Spleen (tissue), 11 donors: ENCODE measurements at regions not wholly inside any gene's neighbourhood (a gene's known extent, or its start where the extent isn't known, plus 50 kb on each side); places are given as distances from the start of the nearest gene placed in this dataset.

Experiments
- DNase-seq: peaks from one replicate; pipeline ENCODE4 v3.0.0-alpha.2; 2020
- H3K27ac ChIP-seq, 8 donors: fragments of 200-600 bp; sonication (generic) in 7 of 8; 1 replicate in 4 of 8; 2 replicates in 4 of 8; pipeline versions ENCODE4 v1.5.0 to v1.8.0; 2016 to 2021; ENCODE audit warnings: inconsistent platforms in 4 of 8, mild to moderate bottlenecking in 4 of 8, moderate library complexity in 1 of 8
- H3K27me3 ChIP-seq, 7 donors: fragments of 200-600 bp; sonication (generic) in 6 of 7; replicated peaks in 1 of 7; 1 replicate in 4 of 7; 2 replicates in 3 of 7; pipeline versions ENCODE4 v1.5.0 to v1.8.0; 2016 to 2021; ENCODE audit warnings: inconsistent platforms in 3 of 7, mild to moderate bottlenecking in 1 of 7
- H3K36me3 ChIP-seq, 6 donors: fragments of 200-600 bp; sonication (generic) in 5 of 6; 1 replicate in 4 of 6; 2 replicates in 2 of 6; pipeline versions ENCODE4 v1.5.0 to v1.8.0; 2016 to 2021; ENCODE audit warnings: inconsistent platforms in 2 of 6
- H3K4me1 ChIP-seq, 6 donors: fragments of 200-600 bp; sonication (generic) in 5 of 6; 1 replicate in 3 of 6; 2 replicates in 3 of 6; pipeline versions ENCODE4 v1.5.0 to v1.8.0; 2016 to 2021; ENCODE audit warnings: inconsistent platforms in 3 of 6
- H3K4me3 ChIP-seq, 8 donors: fragments of 200-600 bp; sonication (generic) in 7 of 8; 1 replicate in 4 of 8; 2 replicates in 4 of 8; pipeline versions ENCODE4 v1.5.0 to v1.8.0; 2016 to 2021; ENCODE audit warnings: inconsistent platforms in 4 of 8, mild to moderate bottlenecking in 4 of 8, moderate library complexity in 2 of 8
- H3K9me3 ChIP-seq, 8 donors: fragments of 200-600 bp; sonication (generic) in 7 of 8; 1 replicate in 4 of 8; 2 replicates in 4 of 8; pipeline versions ENCODE4 v1.5.0 to v1.8.0; 2016 to 2021; ENCODE audit warnings: inconsistent platforms in 4 of 8
- CTCF ChIP-seq, 11 experiments: fragments of 200-600 bp in 7 of 11; fragments of 450-650 bp in 4 of 11; sonication (generic) in 4 of 11; IDR thresholded peaks in 8 of 11; conservative IDR thresholded peaks in 3 of 11; 1 replicate in 7 of 11; 2 replicates in 4 of 11; pipeline versions ENCODE4 v1.4.0 to v1.8.0; 2016 to 2021; ENCODE audit warnings: antibody characterized with exemption in 11 of 11, inconsistent platforms in 4 of 11, mild to moderate bottlenecking in 1 of 11
- POLR2A ChIP-seq, 3 donors: fragments of 450-650 bp; IDR thresholded peaks; one replicate each; pipeline ENCODE4 v1.5.1; 2017; ENCODE audit warnings: antibody characterized with exemption in 3 of 3, mild to moderate bottlenecking in 1 of 3
- POLR2AphosphoS5 ChIP-seq, 3 donors: sonication (generic); formaldehyde crosslinking; IDR thresholded peaks; one replicate each; pipeline ENCODE4 v1.5.1; 2017; ENCODE audit warnings: antibody characterized with exemption in 3 of 3
- WGBS, 5 donors: extraction: QIAGEN DNeasy Blood & Tissue Kit in 3 of 5; methylation state at CpG; one replicate each; pipeline versions ENCODE4 v1.1.5 to v1.1.7; 2013 to 2018; 5-methylcytosine and 5-hydroxymethylcytosine counted together
- intact Hi-C: fragments of 100-400 bp; cut with DNase I; formaldehyde crosslinking; loops from one replicate; pipeline ENCODE4 v1.15.0; 2023; ENCODE audit warnings: low total_unique reads
- donor health status: healthy with polysubstance abuse.
- donor health status: DM: no; HTN: no; CAD: no; lungs with moderate emphysema.
- donor health status: DM: no; HTN: no; CAD: no.
- donor health status: Bipolar disorder and iron deficiency.
- donor health status: healthy.
- donor health status: DM: no; HTN: no; CAD: no.
- donor health status: DM: yes; HTN: yes; CAD: no.

- Histone ChIP-seq H3K4me1 (no peaks in the 10 kb centered on the region), H3K4me3 (no peak overlapping the region), H3K27me3 (no peaks in the 10 kb centered on the region), H3K27ac (no peak overlapping the region), H3K36me3 (no peaks in the 10 kb centered on the region), H3K9me3 (no peaks in the 10 kb centered on the region)
- TF ChIP-seq POLR2A (IDR thresholded peaks at IDR 0.05), result no peak
- intact Hi-C loops, result no loop called here
- no peak for DNase-seq
Measured at GRCh38 chr1:93774707-93775106, 93.1 kb upstream of the BCAR3 start.

- no peaks in the 10 kb centered on the region for H3K9me3 ChIP-seq
- H3K27ac ChIP-seq, result no peak overlapping the region
- intact Hi-C loops, result no loop called here
- DNase-seq, result no peak
- TF ChIP-seq POLR2A (IDR thresholded peaks at IDR 0.05) (no peak), POLR2AphosphoS5 (IDR thresholded peaks at IDR 0.05) (no peak), CTCF (IDR thresholded peaks at IDR 0.05 in 8 of 11, conservative IDR thresholded peaks at IDR 0.05 in 3 of 11) (no peak)
- 78 to 99% (median 91%) methylated on average over 2 of the region's 2 CpGs for WGBS, 5 donors
- H3K27me3 ChIP-seq, result no peaks in the 10 kb centered on the region
- H3K36me3 ChIP-seq, result no peaks in the 10 kb centered on the region
- no peak overlapping the region for H3K4me3 ChIP-seq
- H3K4me1 ChIP-seq, result peaks cover 0 to 9% (median 3%) of the 10 kb centered on the region in 6 donors
Measured at GRCh38 chr1:93773049-93773838, 91.6 kb upstream of the BCAR3 start.

GRCh38 chr1:93771843-93772242 is 90.2 kb upstream of the BCAR3 start:
- DNase-seq, result no peak
- Histone ChIP-seq H3K4me1 (peaks cover 0 to 9% (median 4%) of the 10 kb centered on the region in 6 donors), H3K9me3 (no peaks in the 10 kb centered on the region), H3K4me3 (no peak overlapping the region), H3K36me3 (no peaks in the 10 kb centered on the region), H3K27me3 (no peaks in the 10 kb centered on the region), H3K27ac (no peak overlapping the region)
- TF ChIP-seq CTCF (IDR thresholded peaks at IDR 0.05 in 8 of 11, conservative IDR thresholded peaks at IDR 0.05 in 3 of 11), result no peak
- no peak for TF ChIP-seq POLR2A (IDR thresholded peaks at IDR 0.05)
- TF ChIP-seq POLR2AphosphoS5 (IDR thresholded peaks at IDR 0.05), result no peak
- 54 to 81% (median 75%) methylated on average over 2 of the region's 2 CpGs for WGBS, 5 donors
- intact Hi-C loops, result no loop called here

GRCh38 chr1:93770640-93771039 is 89.0 kb upstream of the BCAR3 start:
- Histone ChIP-seq H3K27me3 (no peaks in the 10 kb centered on the region), H3K36me3 (no peaks in the 10 kb centered on the region), H3K27ac (no peak overlapping the region), H3K9me3 (no peaks in the 10 kb centered on the region), H3K4me3 (no peak overlapping the region), H3K4me1 (peaks cover 0 to 14% (median 4%) of the 10 kb centered on the region in 6 donors)
- TF ChIP-seq POLR2A (IDR thresholded peaks at IDR 0.05), result no peak
- no peak for TF ChIP-seq CTCF (IDR thresholded peaks at IDR 0.05 in 8 of 11, conservative IDR thresholded peaks at IDR 0.05 in 3 of 11)
- TF ChIP-seq POLR2AphosphoS5 (IDR thresholded peaks at IDR 0.05), result no peak
- WGBS, 5 donors, result 79 to 94% (median 86%) methylated on average over 2 of the region's 2 CpGs
- intact Hi-C loops, result no loop called here
- no peak for DNase-seq
